H9 (cell line): ENCODE measurements at regions not wholly inside any gene's neighbourhood (a gene's known extent, or its start where the extent isn't known, plus 50 kb on each side); places are given as distances from the start of the nearest gene placed in this dataset.

ENCODE experiments used
- DNase-seq: peaks from one replicate; pipeline ENCODE4 v3.0.0-alpha.2; 2017
- H2AFZ ChIP-seq: one replicate; pipeline ENCODE4 v1.6.1; 2013; ENCODE audit warnings: mild to moderate bottlenecking, low read length, control low read depth, moderate library complexity
- H2AK5ac ChIP-seq: 2 replicates; pipeline ENCODE4 v1.6.1; 2013; ENCODE audit warnings: low read length, control low read depth, mixed read lengths; ENCODE audit not compliant: insufficient read length
- H2BK120ac ChIP-seq: one replicate; pipeline ENCODE4 v1.6.1; 2013; ENCODE audit warnings: low read depth, mild to moderate bottlenecking, low read length, control low read depth, inconsistent platforms; ENCODE audit not compliant: poor library complexity, severe bottlenecking
- H2BK12ac ChIP-seq: 2 replicates; pipeline ENCODE4 v1.6.1; 2013; ENCODE audit warnings: low read length, control low read depth, mixed read lengths, low read depth; ENCODE audit not compliant: insufficient read length
- H2BK15ac ChIP-seq: 2 replicates; pipeline ENCODE4 v1.6.1; 2013; ENCODE audit warnings: low read depth, low read length, control low read depth
- H2BK20ac ChIP-seq: one replicate; pipeline ENCODE4 v1.6.1; 2013; ENCODE audit warnings: low read depth, mild to moderate bottlenecking, low read length, control low read depth, inconsistent platforms; ENCODE audit not compliant: poor library complexity, severe bottlenecking
- H2BK5ac ChIP-seq: 2 replicates; pipeline ENCODE4 v1.6.1; 2013; ENCODE audit warnings: low read length, control low read depth, mixed read lengths; ENCODE audit not compliant: insufficient read length
- H3K14ac ChIP-seq: 2 replicates; pipeline ENCODE4 v1.6.1; 2013; ENCODE audit warnings: low read length, control low read depth; ENCODE audit not compliant: insufficient read depth
- H3K18ac ChIP-seq: 2 replicates; pipeline ENCODE4 v1.6.1; 2013; ENCODE audit warnings: low read depth, mild to moderate bottlenecking, mixed read lengths, low read length, control low read depth; ENCODE audit not compliant: insufficient read length
- H3K23ac ChIP-seq: 2 replicates; pipeline ENCODE4 v1.6.1; 2013; ENCODE audit warnings: low read length, control low read depth, mixed read lengths, low read depth; ENCODE audit not compliant: insufficient read length
- H3K23me2 ChIP-seq: 2 replicates; pipeline ENCODE4 v1.6.1; 2013; ENCODE audit warnings: low read depth, mild to moderate bottlenecking, mixed read lengths, low read length, control low read depth; ENCODE audit not compliant: insufficient read length, poor library complexity, severe bottlenecking
- H3K27ac ChIP-seq: 2 replicates; pipeline ENCODE4 v1.5.1; 2013; ENCODE audit warnings: low read length, control low read depth, mixed read lengths, low read depth; ENCODE audit not compliant: insufficient read length
- H3K27me3 ChIP-seq: 2 replicates; pipeline ENCODE4 v1.6.1; 2013; ENCODE audit warnings: low read length, control low read depth, inconsistent platforms; ENCODE audit not compliant: insufficient read depth
- H3K4ac ChIP-seq: 2 replicates; pipeline ENCODE4 v1.6.1; 2013; ENCODE audit warnings: low read depth, mild to moderate bottlenecking, control low read depth, inconsistent platforms, low read length, moderate library complexity
- H3K4me1 ChIP-seq: 2 replicates; pipeline ENCODE4 v1.6.1; 2013; ENCODE audit warnings: low read length, control low read depth, inconsistent platforms; ENCODE audit not compliant: insufficient read depth
- H3K4me2 ChIP-seq: 2 replicates; pipeline ENCODE4 v1.6.1; 2013; ENCODE audit warnings: low read length, control low read depth, mixed read lengths; ENCODE audit not compliant: insufficient read length, insufficient read depth
- H3K56ac ChIP-seq: 2 replicates; pipeline ENCODE4 v1.6.1; 2013; ENCODE audit warnings: low read depth, mild to moderate bottlenecking, mixed read lengths, low read length, control low read depth; ENCODE audit not compliant: insufficient read length
- H3K79me1 ChIP-seq: 2 replicates; pipeline ENCODE4 v1.6.1; 2013; ENCODE audit warnings: low read depth, mild to moderate bottlenecking, moderate library complexity, low read length, control low read depth, inconsistent platforms; ENCODE audit not compliant: insufficient read depth, poor library complexity, severe bottlenecking
- H3K79me2 ChIP-seq: 2 replicates; pipeline ENCODE4 v1.6.1; 2013; ENCODE audit warnings: low read length, control low read depth, inconsistent platforms; ENCODE audit not compliant: insufficient read depth
- H3K9ac ChIP-seq: 2 replicates; pipeline ENCODE4 v1.6.1; 2013; ENCODE audit warnings: low read length, control low read depth, mixed read lengths; ENCODE audit not compliant: insufficient read length; ENCODE audit errors: extremely low read depth
- H3K9me3 ChIP-seq: one replicate; pipeline ENCODE4 v1.6.1; 2013; ENCODE audit warnings: low read depth, low read length, inconsistent platforms; ENCODE audit not compliant: control insufficient read depth
- H3T11ph ChIP-seq: one replicate; pipeline ENCODE4 v1.6.1; 2013; ENCODE audit warnings: mild to moderate bottlenecking, low read length, control low read depth, inconsistent platforms
- H4K20me1 ChIP-seq: one replicate; pipeline ENCODE4 v1.6.1; 2013; ENCODE audit not compliant: control insufficient read depth, insufficient read length, insufficient read depth
- H4K5ac ChIP-seq: 2 replicates; pipeline ENCODE4 v1.6.1; 2013; ENCODE audit warnings: low read depth, mild to moderate bottlenecking, mixed read lengths, low read length, control low read depth; ENCODE audit not compliant: insufficient read length
- H4K8ac ChIP-seq: replicated peaks from 2 replicates; pipeline ENCODE4 v1.6.1; 2013; ENCODE audit warnings: low read length, control low read depth, mixed read lengths, low read depth; ENCODE audit not compliant: insufficient read length
- H4K91ac ChIP-seq: 2 replicates; pipeline ENCODE4 v1.6.1; 2013; ENCODE audit warnings: low read depth, mild to moderate bottlenecking, moderate library complexity, mixed read lengths, low read length, control low read depth; ENCODE audit not compliant: insufficient read length
- H3K27ac Mint-ChIP-seq, 3 experiments: 2 replicates in 2 of 3; 3 replicates in 1 of 3; pipeline ENCODE4 v1.8.0; 2020 to 2021; ENCODE audit warnings: mixed read lengths in 3 of 3, mild to moderate bottlenecking in 1 of 3, moderate library complexity in 1 of 3
- H3K27me3 Mint-ChIP-seq: 2 replicates; pipeline ENCODE4 v1.8.0; 2021; ENCODE audit warnings: low read depth, mild to moderate bottlenecking, moderate library complexity, mixed read lengths
- H3K36me3 Mint-ChIP-seq, 3 experiments: 2 replicates in 2 of 3; 3 replicates in 1 of 3; pipeline ENCODE4 v1.8.0; 2020 to 2021; ENCODE audit warnings: low read depth in 3 of 3, mixed read lengths in 3 of 3; ENCODE audit not compliant: insufficient read depth in 1 of 3
- H3K4me1 Mint-ChIP-seq, 2 experiments: 2 replicates each; pipeline ENCODE4 v1.8.0; 2020; ENCODE audit warnings: mixed read lengths in 2 of 2
- H3K4me3 Mint-ChIP-seq, 2 experiments: 2 replicates in 1 of 2; 3 replicates in 1 of 2; pipeline ENCODE4 v1.8.0; 2020 to 2021; ENCODE audit warnings: mild to moderate bottlenecking in 2 of 2, mixed read lengths in 2 of 2, moderate library complexity in 1 of 2
- H3K9me3 Mint-ChIP-seq, 2 experiments: 2 replicates in 1 of 2; 3 replicates in 1 of 2; pipeline ENCODE4 v1.8.0; 2020; ENCODE audit warnings: mild to moderate bottlenecking in 2 of 2, mixed read lengths in 2 of 2, moderate library complexity in 1 of 2
- CTCF ChIP-seq: fragments of 200-600 bp; sonication (generic); conservative IDR thresholded peaks from 3 replicates; pipeline ENCODE4 v1.8.0; 2021; ENCODE audit warnings: antibody characterized with exemption, mild to moderate bottlenecking
- WGBS: extraction: QIAGEN DNeasy Blood & Tissue Kit; methylation state at CpG from one replicate; pipeline ENCODE4 v1.1.7; 2013; ENCODE audit warnings: missing lambda C conversion rate, low lambda C conversion rate, mixed read lengths; ENCODE audit not compliant: insufficient read length; ENCODE audit errors: extremely low coverage; 5-methylcytosine and 5-hydroxymethylcytosine counted together

GRCh38 chr15:69666921-69667811 lies 214.5 kb downstream of the RPLP1 start:
- Histone ChIP-seq H2AK5ac (no peak overlapping the region), H2BK20ac (no peak overlapping the region), H3T11ph (no peak overlapping the region), H3K23me2 (no peaks in the 10 kb centered on the region), H3K27me3 (no peaks in the 10 kb centered on the region), H3K79me2 (no peaks in the 10 kb centered on the region), H3K4ac (no peak overlapping the region), H3K79me1 (no peaks in the 10 kb centered on the region), H2BK120ac (no peak overlapping the region), H2BK5ac (no peak overlapping the region), H3K4me2 (no peak overlapping the region), H2AFZ (no peak overlapping the region), H3K4me1 (no peaks in the 10 kb centered on the region), H3K23ac (no peak overlapping the region), H4K91ac (no peak overlapping the region), H2BK12ac (no peak overlapping the region), H3K27ac (no peak overlapping the region), H4K5ac (no peak overlapping the region), H3K18ac (no peak overlapping the region), H3K9ac (no peak overlapping the region), H4K20me1 (no peaks in the 10 kb centered on the region), H4K8ac (no peak overlapping the region), H2BK15ac (no peak overlapping the region), H3K56ac (no peak overlapping the region), H3K9me3 (no peaks in the 10 kb centered on the region), H3K14ac (no peak overlapping the region; the same call in 1 of the 2 replicates)
- peaks cover 6 to 16% of the 10 kb centered on the region in 2 experiments; a peak in 3 of 4 replicates for H3K4me1 Mint-ChIP-seq
- no peak overlapping the region for H3K4me3 Mint-ChIP-seq
- no CpG with 5 or more reads among the region's 19 CpGs for WGBS
- TF ChIP-seq CTCF: no peak
- H3K36me3 Mint-ChIP-seq: no peaks in the 10 kb centered on the region
- H3K9me3 Mint-ChIP-seq: no peaks in the 10 kb centered on the region
- no peaks in the 10 kb centered on the region for H3K27me3 Mint-ChIP-seq
- no peak overlapping the region for H3K27ac Mint-ChIP-seq
- no peak for DNase-seq
